NK-92 treated with Interleukin-12 subunit alpha and Interleukin-12 subunit beta, amount 100 ng/mL, for 24 hours (cell line): ENCODE measurements at regions not wholly inside any gene's neighbourhood (a gene's known extent, or its start where the extent isn't known, plus 50 kb on each side); places are given as distances from the start of the nearest gene placed in this dataset.

ENCODE experiments used
- DNase-seq: peaks from one replicate; lab custom pipeline; 2025; lab: John Stamatoyannopoulos, UW

DNA sequence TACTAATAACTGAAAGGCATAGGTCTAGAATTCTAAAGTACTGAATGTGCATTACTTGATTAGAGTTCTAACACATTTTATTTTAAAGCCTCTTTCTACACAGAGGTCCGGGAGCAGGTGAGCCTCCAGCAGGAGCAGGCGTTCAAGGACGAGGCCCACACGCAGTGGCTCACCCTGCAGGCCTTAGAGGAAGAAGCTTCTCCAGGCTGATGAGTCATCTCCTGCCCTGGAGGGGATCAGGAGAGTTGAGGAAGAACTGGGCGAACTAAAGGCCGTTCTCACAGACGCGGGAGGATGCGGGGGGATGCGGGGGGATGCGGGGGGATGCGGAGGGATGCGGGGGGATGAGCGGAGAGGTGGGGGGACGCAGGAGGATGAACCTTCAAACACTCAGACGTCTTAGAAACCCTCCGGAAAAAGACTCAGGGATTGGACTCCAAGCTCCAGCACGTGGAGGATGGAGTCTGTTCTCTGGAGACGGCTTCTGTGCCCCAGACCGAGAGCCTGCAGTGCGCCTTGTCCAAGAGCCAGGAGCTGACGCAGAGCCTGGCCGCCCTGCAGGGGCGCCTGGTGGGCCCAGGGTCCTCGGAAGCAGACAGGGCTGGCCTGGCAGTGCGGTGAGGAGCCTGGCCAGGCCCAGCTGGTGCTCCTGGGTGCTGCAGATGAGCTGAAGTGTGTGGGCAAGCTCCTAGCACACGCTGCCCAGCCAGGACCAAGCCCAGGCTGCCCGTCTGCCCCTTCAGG lies 433.7 kb upstream of the TPK1 start:
- no peak for DNase-seq

GRCh38 chr7:145265180-145265579 lies 429.3 kb upstream of the TPK1 start:
- DNase-seq = no peak

- DNase-seq = no peak
Measured at GRCh38 chr7:145263886-145264285, 428.0 kb upstream of the TPK1 start.

- DNase-seq = no peak
Measured at GRCh38 chr7:145252031-145252430, 416.2 kb upstream of the TPK1 start.

DNA sequence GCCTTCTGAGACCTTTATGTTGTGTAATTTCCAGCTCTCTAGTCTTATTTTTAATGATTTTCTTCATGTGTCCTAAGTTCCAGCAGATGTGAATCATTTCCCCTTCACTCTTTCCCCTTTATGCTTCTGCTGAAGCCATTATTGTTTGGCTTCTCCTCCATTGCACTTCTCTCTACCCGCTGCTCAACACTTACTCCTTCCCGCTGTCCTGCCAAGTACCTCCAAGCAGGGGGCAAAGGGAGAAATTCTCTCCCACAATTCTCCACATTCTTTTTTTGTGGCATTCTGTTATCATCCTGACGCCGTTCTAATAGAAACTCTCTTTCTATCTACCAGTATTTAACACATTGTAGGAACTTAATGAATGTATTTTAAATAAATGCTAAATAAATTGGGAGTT lies 388.9 kb upstream of the TPK1 start:
- DNase-seq = no peak

DNA sequence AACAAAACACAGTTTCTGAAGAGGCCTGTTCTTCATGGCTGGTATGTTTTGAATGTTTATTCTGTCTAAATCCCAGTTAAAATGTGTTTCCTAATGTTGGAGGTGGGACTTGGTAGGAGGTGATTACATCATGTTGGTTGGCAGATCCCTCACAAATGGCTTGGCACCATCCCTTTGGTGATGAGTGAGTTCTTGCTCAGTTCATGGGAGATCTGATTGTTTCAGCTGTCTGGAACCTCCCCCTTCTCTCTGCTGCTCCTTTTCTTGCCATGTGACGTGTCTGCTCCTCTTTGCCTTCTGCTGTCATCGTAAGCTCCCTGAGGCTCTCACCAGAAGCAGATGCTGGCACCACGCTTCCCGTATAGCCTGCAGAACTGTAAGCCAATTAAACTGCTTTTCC lies 383.6 kb upstream of the TPK1 start:
- DNase-seq = no peak

- no peak for DNase-seq
Measured at GRCh38 chr7:145216866-145217265, 381.0 kb upstream of the TPK1 start.

- no peak for DNase-seq
Measured at GRCh38 chr7:145212050-145212449, 376.2 kb upstream of the TPK1 start.

GRCh38 chr7:145211211-145211610 lies 375.4 kb upstream of the TPK1 start:
- no peak for DNase-seq

- DNase-seq = no peak
Measured at GRCh38 chr7:145193951-145194350, 358.1 kb upstream of the TPK1 start.

DNA sequence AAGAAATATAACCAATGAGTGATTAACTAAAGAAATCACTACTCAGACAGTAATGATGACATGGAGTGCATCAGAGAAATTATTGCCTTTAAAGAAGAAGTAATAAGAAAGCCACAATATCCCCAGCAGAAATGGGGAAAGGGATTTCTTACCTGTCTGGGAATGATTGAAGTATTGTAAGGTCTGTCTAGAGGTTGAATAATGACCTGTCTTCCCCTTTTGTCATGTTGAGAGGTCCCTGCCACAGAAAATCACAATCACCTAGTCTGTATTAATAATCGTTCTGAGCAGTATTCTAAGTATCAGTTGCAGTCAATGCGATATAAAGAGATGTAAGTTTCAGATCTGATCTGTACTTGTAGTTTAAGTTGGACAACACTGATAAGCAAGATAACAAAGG lies 349.1 kb upstream of the TPK1 start:
- no peak for DNase-seq

DNA sequence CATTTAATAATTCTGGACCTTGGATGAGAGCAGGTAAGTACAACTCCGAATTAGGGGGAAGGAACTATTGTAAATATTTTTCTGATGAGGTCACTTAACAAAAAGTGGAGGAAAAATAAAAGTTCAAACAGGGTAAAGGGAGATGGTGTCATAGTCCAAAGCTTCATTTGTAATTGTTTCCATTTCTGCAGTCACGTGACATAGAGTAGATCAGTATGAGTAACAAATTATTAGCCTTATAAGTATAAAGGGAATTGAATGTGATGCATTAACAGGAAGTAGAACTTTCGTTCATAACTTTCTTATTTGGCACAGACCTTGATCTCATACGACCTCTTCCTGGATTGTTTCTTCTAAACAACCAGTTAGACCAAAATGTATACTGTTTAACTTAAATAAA lies 347.2 kb upstream of the TPK1 start:
- no peak for DNase-seq

DNA sequence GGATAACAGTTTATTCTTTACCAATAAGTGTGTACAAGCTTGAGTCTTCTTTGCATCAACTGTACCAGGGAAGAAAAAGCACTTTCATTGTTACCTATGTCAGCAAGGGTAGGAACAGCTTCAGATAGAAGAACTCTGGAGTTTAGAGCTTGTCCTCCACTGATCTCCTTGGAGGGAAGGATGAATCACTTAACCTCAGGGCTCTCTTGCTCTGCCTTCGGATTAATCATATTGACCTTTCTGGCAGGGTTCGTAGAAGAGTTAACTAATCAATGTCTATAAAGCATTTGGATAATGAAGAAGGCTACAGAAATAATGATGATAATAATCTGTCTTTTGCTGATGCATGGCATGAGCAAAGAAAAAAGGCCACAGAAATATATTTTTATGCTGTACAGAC lies 339.5 kb upstream of the TPK1 start:
- DNase-seq = no peak

DNA sequence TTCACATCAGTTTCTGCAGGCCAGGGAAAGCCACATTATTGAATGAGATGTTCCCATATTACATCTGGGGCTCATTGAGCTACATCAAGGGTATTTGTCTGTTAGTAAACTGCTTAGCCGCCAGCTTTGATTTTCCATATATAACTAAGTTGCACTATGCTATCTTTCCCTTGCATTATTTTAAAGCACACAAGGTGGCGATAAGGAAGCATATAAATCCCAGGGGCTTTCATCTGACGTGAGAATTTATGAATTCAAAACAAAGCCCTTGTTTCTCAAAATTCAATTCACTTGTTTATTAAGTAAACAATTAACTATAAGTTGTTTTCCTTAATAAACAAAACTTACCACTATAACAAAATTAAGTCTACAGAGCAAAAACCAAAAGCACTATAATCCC lies 334.1 kb upstream of the TPK1 start:
- no peak for DNase-seq

- no peak for DNase-seq
Measured at GRCh38 chr7:145168879-145169278, 333.0 kb upstream of the TPK1 start.

DNA sequence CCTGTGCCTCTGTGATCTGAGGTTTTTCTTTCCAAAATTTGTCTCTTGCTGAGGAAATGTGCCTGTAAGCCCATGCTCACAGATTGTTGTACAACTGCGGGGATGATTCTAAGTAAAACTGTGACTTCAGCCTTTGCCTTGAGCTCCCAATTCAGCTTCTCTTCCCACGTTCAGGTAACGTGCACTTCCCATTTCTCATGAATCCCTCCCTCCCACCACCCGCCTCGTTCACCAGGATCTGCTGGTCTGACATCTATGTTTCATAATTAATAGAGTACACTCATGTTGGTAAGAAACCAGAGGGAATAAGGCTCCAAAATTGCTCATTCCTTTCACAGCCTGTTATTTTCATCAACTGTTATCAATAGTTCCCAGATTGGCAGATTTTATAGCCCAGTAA lies 332.6 kb upstream of the TPK1 start:
- no peak for DNase-seq

DNA sequence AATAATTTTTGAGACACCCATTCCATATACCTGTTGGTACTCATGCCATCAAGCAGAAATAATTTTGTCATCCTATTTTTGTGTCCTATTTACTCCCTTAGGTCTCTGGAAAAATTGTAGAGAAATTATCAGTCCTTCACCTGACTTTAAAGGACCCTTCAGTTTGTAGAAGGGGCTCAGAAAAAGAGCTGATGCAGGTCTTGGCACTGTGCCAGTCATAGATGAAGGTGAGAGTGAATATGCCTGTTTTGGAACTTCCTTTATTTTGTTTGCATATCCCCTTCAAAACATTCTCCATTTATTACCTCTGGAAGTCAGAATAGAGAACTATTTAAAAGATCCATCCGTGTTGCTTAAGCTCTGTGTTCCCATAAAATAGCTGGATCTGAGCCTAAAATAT lies 321.0 kb upstream of the TPK1 start:
- DNase-seq = no peak

GRCh38 chr7:145152589-145152988 lies 316.7 kb upstream of the TPK1 start:
- no peak for DNase-seq

DNA sequence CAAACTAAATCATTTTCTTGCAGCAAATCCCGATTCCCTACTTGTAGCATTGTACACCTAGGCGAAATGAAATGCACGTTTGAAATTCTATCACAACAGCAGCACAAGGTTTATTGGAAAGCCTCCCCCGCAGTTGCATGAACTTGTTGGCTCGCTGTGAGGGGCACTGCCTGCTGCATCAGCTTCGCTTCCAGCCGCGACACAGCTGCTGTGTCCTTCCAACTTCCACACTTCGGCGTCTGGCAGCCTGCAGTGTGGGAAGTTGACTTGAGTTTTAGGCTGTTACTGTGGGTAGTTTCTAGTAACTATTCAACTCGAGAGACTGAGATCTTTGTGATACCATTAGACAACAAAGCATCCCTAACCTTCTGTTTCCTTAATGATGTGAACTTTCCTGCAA lies 315.8 kb upstream of the TPK1 start:
- no peak for DNase-seq

DNA sequence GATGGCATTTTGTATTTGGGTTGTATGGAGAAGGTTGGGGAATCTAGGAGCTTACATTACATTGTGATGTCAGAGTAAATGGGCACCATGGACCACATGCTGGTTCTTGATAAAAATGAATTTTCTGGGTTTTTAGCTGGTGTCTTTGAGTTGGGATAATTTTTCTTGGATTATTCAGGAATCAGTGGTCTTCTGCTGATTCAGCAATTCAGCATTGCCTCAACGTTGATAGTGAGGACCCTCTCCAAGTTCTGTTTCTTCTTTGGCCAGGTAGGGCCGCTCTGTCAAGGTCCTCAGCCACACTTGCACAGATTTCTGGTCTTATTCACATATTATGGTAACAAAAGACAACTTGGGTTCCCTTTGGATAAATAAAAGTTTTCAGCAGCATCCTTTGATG lies 312.0 kb upstream of the TPK1 start:
- no peak for DNase-seq

- no peak for DNase-seq
Measured at GRCh38 chr7:145143685-145144084, 307.8 kb upstream of the TPK1 start.

DNA sequence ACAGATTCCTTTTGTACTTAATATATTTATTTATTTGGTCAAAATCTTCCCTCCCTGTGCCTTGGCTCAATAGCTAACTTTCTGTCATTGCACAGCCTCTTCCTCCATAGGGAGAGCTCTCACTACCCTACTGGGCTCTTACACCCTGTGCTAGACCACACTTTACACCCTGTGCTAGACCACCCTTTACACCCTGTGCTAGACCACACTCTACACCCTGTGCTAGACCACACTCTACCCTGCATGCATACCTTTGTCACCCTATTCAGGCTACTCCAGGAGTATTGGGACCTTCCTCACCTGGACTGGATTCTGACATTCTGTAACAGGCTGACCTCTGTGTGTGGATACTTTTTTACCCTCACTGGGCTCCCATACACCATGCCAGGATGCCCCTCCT lies 298.5 kb upstream of the TPK1 start:
- no peak for DNase-seq

DNA sequence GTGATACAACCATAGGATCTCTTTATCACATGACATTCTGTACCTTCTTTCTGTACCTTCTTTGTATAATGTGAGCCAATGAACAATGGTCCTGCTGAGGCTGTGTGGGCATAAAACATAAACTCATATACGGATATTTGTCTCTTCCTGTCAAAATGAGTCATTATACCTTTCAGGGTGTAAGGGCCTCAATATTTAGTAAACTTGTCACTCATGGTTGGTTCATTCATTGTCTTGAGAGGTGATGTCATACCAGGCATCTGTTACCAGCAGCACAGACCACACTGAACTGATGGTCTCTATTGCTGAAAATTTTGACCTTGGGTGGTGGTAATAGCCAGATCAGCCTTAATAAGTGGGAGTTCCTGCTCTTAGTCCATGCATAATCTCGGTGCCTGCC lies 287.6 kb upstream of the TPK1 start:
- DNase-seq = no peak

- DNase-seq = no peak
Measured at GRCh38 chr7:145106001-145106400, 270.1 kb upstream of the TPK1 start.

DNA sequence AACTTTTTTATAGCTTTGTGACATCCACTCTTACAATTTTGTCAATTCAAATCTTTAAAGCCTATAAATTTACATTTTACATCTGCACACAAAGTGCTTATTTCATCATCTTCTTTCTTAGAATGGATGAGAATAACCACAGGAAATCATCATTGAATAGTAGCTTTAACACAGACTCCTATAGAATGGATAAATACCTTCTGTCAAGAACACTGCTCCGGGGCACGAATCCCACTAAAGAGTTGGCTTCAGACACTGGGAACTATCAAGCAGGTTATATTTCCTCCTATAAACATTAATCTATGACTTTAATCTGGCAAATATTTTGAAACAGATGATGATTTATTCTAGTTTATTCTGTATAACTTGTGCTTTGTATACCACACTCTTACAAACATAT lies 269.7 kb upstream of the TPK1 start:
- DNase-seq = no peak
